ENCODE measurements at regions not wholly inside any gene's neighbourhood (a gene's known extent, or its start where the extent isn't known, plus 50 kb on each side); places are given as distances from the start of the nearest gene placed in this dataset.

DNA sequence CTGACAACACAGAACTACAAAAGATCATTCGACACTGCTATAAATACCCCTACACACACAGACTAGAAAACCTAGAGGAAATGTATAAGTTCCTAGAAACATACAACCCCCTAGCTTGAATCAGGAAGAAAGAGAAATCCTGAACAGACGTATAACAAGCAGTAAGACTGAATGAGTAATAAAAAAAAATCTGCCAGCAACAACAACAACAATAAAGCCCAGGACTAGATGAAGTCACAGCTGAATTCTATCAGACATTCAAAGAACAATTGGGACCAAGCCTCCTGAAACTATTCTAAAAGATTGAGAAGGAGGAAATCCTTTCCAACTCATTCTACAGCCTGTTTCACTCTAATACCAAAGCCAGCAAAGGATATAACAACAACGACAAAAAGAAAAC is 68.2 kb upstream of the SLIT3 start (continued):
- no peak for TF ChIP-seq HMG20B (CRISPR knock-in tag; conservative IDR thresholded peaks at IDR 0.05)

DNA sequence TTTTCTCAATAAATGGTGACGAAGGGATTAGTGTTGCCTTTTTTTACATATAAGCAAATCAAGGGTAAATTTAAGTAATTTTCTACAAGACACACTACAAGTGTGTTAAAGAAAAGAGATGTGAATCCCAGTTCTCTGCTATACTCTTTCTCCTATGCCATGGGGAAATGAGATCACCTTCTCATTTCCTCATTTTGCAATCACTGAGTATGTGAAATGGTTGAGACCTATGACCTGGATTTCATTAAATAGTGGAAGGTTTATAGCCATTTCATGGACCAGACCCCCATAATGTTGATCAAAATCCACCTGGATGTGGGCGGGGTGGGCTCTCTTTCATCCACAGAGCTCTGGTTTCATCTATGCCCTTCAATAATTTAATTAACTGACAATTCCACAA is 66.9 kb upstream of the SLIT3 start:
- Histone ChIP-seq H2AFZ (ENCODE audit: low read length) (no peak overlapping the region), H3K27ac (ENCODE audit: extremely low read length, insufficient read depth, low read length) (no peak overlapping the region), H4K20me1 (ENCODE audit: insufficient read depth, low read length) (no peaks in the 10 kb centered on the region), H3K27me3 (ENCODE audit: control insufficient read depth in 1 of 2, insufficient read depth in 2 of 2, low read length in 2 of 2) (no peaks in the 10 kb centered on the region), H3K36me3 (replicated peaks in 1 of 2; ENCODE audit: control insufficient read depth in 1 of 2, insufficient read depth in 2 of 2, low read length in 2 of 2) (no peaks in the 10 kb centered on the region), H3K9ac (ENCODE audit: insufficient read depth, low read depth, low read length) (no peak overlapping the region), H3K4me2 (ENCODE audit: low read depth, low read length) (no peak overlapping the region), H3K79me2 (ENCODE audit: insufficient read depth, low read length) (no peaks in the 10 kb centered on the region), H3K4me1 (ENCODE audit: insufficient read depth, low read length) (no peaks in the 10 kb centered on the region), H3K4me3 (replicated peaks in 1 of 3; ENCODE audit: insufficient read depth in 1 of 3, low read depth in 2 of 3, low read length in 3 of 3) (no peak overlapping the region), H3K9me3 (ENCODE audit: low read length) (no peaks in the 10 kb centered on the region)
- no peak for DNase-seq (ENCODE audit: low spot score)
- POLR2A ChIA-PET, result no interaction called here
- TF ChIP-seq PHF21A (CRISPR knock-in tag; IDR thresholded peaks at IDR 0.05) (no peak), MYNN (CRISPR knock-in tag; IDR thresholded peaks at IDR 0.05; ENCODE audit: low read depth) (no peak), GATAD2A (CRISPR knock-in tag; IDR thresholded peaks at IDR 0.05) (no peak), ZBTB46 (CRISPR knock-in tag; IDR thresholded peaks at IDR 0.05; ENCODE audit: borderline replicate concordance) (no peak), ZNF543 (CRISPR knock-in tag; IDR thresholded peaks at IDR 0.05) (no peak), STAT5B (CRISPR knock-in tag; IDR thresholded peaks at IDR 0.05) (no peak), KDM3A (CRISPR knock-in tag; IDR thresholded peaks at IDR 0.05; ENCODE audit: low read depth) (no peak), ZSCAN29 (CRISPR knock-in tag; conservative IDR thresholded peaks at IDR 0.05) (no peak), EZH2 (conservative IDR thresholded peaks at IDR 0.05; ENCODE audit: low read depth, low read length) (no peak), ZNF335 (CRISPR knock-in tag; IDR thresholded peaks at IDR 0.05) (no peak), SP5 (CRISPR knock-in tag; IDR thresholded peaks at IDR 0.05; ENCODE audit: borderline replicate concordance, low read depth) (no peak)
- no peak for ATAC-seq
- 9% methylated on average over 2 of the region's 2 CpGs for WGBS (ENCODE audit: low lambda C conversion rate)
- intact Hi-C loops (cut with micrococcal nuclease; ENCODE audit: unreplicated experiment), result no loop called here
- CTCF ChIA-PET (ENCODE audit: low intra/inter-chr PET ratio, low total read pairs), result no interaction called here
- BruUV-seq (replicated peaks), result no TSS peak
- in situ Hi-C loops (cut with HindIII; ENCODE audit: extremely low pct_ligation_motif_present, low pct_unique_long_range_greater_than_20kb), result no loop called here
- no peak for FAIRE-seq

All from HepG2 (cell line).